Activated CD8-positive, alpha-beta memory T cell treated with anti-CD3 and anti-CD28 coated beads, Interleukin-2, amount 50 U/mL, for 24 hours (primary cell): ENCODE measurements at regions not wholly inside any gene's neighbourhood (a gene's known extent, or its start where the extent isn't known, plus 50 kb on each side); places are given as distances from the start of the nearest gene placed in this dataset.

Experiments
- DNase-seq: peaks from one replicate; pipeline ENCODE4 v3.0.0-alpha.2; 2020; ENCODE audit errors: extremely low read depth

GRCh38 chr18:59758837-59759236, 61.6 kb upstream of the CCBE1 start:
- no peak for DNase-seq

- DNase-seq: no peak
These were observed 60.9 kb upstream of the CCBE1 start for GRCh38 chr18:59758106-59758505.

GRCh38 chr18:59752666-59753065, 55.4 kb upstream of the CCBE1 start:
- no peak for DNase-seq

- no peak for DNase-seq
These were observed 54.0 kb upstream of the CCBE1 start for GRCh38 chr18:59751186-59751585.

GRCh38 chr18:59748628-59749360, 51.6 kb upstream of the CCBE1 start:
- DNase-seq: no peak
